Stimulated activated memory B cell treated with anti-CD40 and anti-IgM and Interleukin-4, amounts not matched to agents 10 μg/mL and 1 μg/mL and 100 μg/mL, for 72 hours (primary cell): ENCODE measurements at regions not wholly inside any gene's neighbourhood (a gene's known extent, or its start where the extent isn't known, plus 50 kb on each side); places are given as distances from the start of the nearest gene placed in this dataset.

Experiments used
- ATAC-seq: fragments of 150-1000 bp; cut with Tn5 transposase; 2 replicates; pipeline ENCODE4 v1.10.0; 2021
- H3K27ac Mint-ChIP-seq: one replicate; pipeline ENCODE4 v1.8.0; 2022; ENCODE audit warnings: mild to moderate bottlenecking, mixed read lengths
- H3K27me3 Mint-ChIP-seq: one replicate; pipeline ENCODE4 v1.8.0; 2022; ENCODE audit warnings: mixed read lengths
- H3K36me3 Mint-ChIP-seq: one replicate; pipeline ENCODE4 v1.8.0; 2022; ENCODE audit warnings: mixed read lengths
- H3K4me1 Mint-ChIP-seq: one replicate; pipeline ENCODE4 v1.8.0; 2022; ENCODE audit warnings: mixed read lengths
- H3K4me3 Mint-ChIP-seq: one replicate; pipeline ENCODE4 v1.8.0; 2022; ENCODE audit warnings: mild to moderate bottlenecking, moderate library complexity, mixed read lengths
- H3K9me3 Mint-ChIP-seq: one replicate; pipeline ENCODE4 v1.8.0; 2022; ENCODE audit warnings: mixed read lengths

DNA sequence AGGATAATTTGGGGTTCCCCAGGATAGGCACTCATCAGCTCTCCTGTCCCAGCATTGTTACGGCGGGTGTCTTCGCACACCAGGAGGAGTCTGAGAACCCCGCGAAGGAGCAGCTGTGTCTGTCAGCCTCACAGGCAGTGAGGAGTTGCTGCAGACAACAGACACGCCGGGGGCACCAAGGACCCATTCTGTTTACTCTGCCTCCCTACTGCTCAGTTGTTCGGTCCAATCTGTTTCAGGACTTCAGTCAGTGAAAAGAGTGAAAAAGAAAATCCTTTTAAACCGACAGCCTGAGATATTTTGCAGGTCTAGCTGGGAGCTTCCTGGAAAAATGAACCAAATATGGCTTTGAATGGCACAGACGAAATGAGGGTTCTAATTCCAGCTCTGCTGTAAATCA lies 288.4 kb downstream of the OMA1 start:
- no peaks in the 10 kb centered on the region for H3K4me1 Mint-ChIP-seq
- H3K27me3 Mint-ChIP-seq, result no peaks in the 10 kb centered on the region
- no peak for ATAC-seq
- H3K36me3 Mint-ChIP-seq, result peaks cover 10% of the 10 kb centered on the region
- H3K27ac Mint-ChIP-seq, result no peak overlapping the region
- no peak overlapping the region for H3K4me3 Mint-ChIP-seq
- H3K9me3 Mint-ChIP-seq, result no peaks in the 10 kb centered on the region

DNA sequence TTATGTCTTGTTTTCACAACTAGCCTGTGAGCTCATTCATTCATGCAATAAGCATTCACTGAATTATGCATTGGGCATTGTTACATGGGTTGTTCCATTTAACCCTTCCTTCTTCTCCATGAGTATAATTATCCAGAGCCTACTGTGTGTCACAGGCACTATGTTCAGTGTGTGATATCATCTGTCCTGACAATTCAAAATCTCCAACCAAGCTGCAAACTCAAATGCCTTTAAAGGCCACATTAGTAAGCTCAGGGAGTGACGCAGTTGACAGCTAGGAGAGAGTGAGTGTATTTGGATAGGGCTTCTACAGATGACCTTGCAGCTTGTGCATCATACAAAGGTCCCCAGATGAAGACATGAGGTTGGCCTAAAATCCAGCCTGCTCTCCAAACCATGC lies 289.5 kb downstream of the OMA1 start:
- H3K9me3 Mint-ChIP-seq, result no peaks in the 10 kb centered on the region
- no peak for ATAC-seq
- H3K36me3 Mint-ChIP-seq, result peaks cover 8% of the 10 kb centered on the region
- H3K4me1 Mint-ChIP-seq, result no peaks in the 10 kb centered on the region
- no peak overlapping the region for H3K4me3 Mint-ChIP-seq
- no peak overlapping the region for H3K27ac Mint-ChIP-seq
- no peaks in the 10 kb centered on the region for H3K27me3 Mint-ChIP-seq

DNA sequence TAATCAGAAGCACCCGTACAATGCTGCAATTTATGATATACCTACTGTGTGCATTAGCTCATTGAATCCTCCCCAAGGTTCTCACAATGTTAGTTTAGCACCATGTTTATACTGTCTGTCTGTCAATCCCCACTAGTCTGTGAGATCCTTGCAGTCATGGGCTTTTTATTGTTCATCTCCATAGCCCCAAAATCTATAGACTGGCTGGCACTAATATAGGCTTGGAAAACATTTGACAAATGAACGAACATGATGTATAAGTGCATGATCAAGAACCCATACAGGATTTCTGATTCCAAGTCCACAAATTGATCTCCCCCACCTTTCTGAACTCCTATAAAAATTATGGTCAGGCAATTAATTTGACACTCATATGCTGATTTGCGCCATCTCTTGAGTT lies 290.0 kb downstream of the OMA1 start:
- H3K9me3 Mint-ChIP-seq, result no peaks in the 10 kb centered on the region
- no peak overlapping the region for H3K4me3 Mint-ChIP-seq
- ATAC-seq, result no peak
- no peaks in the 10 kb centered on the region for H3K4me1 Mint-ChIP-seq
- H3K27ac Mint-ChIP-seq, result no peak overlapping the region
- no peaks in the 10 kb centered on the region for H3K27me3 Mint-ChIP-seq
- peaks cover 5% of the 10 kb centered on the region for H3K36me3 Mint-ChIP-seq

DNA sequence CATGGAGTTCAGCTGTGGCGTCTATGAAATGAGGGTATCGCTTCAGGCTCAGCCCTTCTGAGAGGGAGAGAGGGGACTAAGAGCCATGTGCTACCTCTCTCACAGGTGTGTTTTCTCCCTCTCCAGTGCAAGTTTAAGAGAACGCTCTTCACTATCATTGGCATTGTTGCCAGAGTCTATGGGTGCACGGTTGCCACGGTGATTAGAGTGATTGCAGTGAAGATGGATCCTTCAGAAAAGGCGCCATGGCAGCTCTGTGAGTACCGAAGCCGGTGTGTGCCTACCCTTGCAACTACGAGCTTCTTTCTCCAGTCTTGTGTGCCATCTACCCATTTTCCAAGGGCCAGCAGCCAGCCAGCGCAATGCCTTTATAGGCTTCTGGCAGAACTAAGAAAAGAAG lies 290.5 kb downstream of the OMA1 start:
- H3K36me3 Mint-ChIP-seq, result peaks cover 5% of the 10 kb centered on the region
- no peaks in the 10 kb centered on the region for H3K4me1 Mint-ChIP-seq
- no peak overlapping the region for H3K4me3 Mint-ChIP-seq
- no peak for ATAC-seq
- H3K9me3 Mint-ChIP-seq, result no peaks in the 10 kb centered on the region
- H3K27me3 Mint-ChIP-seq, result no peaks in the 10 kb centered on the region
- H3K27ac Mint-ChIP-seq, result no peak overlapping the region

DNA sequence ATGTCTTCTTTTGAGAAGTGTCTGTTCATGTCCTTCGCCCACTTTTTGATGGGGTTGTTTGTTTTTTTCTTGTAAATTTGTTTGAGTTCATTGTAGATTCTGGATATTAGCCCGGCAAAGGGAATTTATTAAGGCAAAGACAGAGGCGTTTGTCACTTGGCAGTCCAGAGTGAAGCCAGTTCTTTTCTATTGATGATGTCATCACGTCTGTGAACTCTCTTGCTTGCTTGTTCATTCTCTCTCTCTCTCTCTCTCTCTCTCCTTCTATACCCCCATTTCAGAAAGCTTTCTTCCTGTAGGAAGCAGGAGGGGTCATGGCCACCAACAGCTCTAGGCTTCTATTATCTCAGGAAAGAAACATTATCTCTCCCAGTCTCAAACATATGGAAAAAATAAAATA lies 291.3 kb downstream of the OMA1 start:
- Mint-ChIP-seq H3K27ac (no peak overlapping the region), H3K9me3 (no peaks in the 10 kb centered on the region), H3K4me1 (peaks cover 3% of the 10 kb centered on the region), H3K27me3 (peaks cover 4% of the 10 kb centered on the region), H3K36me3 (peaks cover 5% of the 10 kb centered on the region), H3K4me3 (no peak overlapping the region)
- ATAC-seq, result no peak

DNA sequence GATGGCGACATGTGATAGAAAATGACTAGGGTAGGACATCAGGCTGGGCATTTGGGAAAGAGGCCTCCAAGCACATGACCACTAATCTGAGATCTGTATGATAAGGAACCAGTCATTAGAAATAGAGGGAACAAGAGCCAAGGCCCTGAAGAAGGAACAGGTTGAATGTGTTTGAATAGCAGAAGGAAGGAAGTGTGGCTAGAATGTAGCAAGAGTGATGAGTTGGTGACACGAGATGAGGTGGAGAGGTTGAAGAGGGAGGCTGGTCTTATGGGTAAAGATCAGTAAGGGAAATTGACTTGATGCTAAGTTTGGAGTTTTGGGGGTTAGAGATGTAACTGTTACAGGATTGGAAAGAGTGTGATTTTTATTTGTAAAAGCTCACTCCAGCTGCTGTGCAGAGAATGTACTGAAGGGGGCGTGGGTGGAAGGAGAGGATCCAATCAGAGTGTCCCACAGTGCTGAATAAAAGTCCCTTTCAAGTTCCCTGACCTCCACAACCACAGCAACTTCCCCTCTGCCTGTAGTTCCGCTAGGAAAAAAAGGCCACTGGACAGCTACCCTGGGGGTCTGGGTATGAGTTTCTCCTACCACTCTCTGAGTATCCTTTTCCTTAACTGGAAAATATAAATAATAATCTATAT lies 295.0 kb downstream of the OMA1 start:
- Mint-ChIP-seq H3K27ac (no peak overlapping the region), H3K36me3 (peaks cover 5% of the 10 kb centered on the region), H3K4me1 (peaks cover 10% of the 10 kb centered on the region), H3K9me3 (no peaks in the 10 kb centered on the region), H3K27me3 (peaks cover 40% of the 10 kb centered on the region), H3K4me3 (no peak overlapping the region)
- ATAC-seq, result peak; percentile 25

DNA sequence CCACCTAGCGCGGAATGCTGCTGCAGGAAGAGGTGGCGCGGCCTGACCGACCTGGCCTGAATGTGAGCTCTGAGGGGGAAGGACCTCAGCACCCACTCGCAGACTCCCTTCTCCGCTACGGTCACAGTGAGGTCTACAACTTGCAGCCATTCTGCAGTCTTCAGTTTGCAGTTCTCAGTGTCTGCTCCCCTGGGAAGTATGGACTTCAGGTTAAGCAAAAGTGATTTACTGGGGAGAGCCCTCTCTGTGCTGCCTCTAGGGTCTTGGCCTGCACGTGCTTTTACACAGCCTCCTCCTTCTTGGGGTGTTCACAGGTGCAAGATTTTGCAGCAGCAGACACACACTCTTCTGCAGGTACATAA lies 296.0 kb downstream of the OMA1 start:
- peaks cover 5% of the 10 kb centered on the region for H3K36me3 Mint-ChIP-seq
- peaks cover 45% of the 10 kb centered on the region for H3K27me3 Mint-ChIP-seq
- H3K4me3 Mint-ChIP-seq, result no peak overlapping the region

DNA sequence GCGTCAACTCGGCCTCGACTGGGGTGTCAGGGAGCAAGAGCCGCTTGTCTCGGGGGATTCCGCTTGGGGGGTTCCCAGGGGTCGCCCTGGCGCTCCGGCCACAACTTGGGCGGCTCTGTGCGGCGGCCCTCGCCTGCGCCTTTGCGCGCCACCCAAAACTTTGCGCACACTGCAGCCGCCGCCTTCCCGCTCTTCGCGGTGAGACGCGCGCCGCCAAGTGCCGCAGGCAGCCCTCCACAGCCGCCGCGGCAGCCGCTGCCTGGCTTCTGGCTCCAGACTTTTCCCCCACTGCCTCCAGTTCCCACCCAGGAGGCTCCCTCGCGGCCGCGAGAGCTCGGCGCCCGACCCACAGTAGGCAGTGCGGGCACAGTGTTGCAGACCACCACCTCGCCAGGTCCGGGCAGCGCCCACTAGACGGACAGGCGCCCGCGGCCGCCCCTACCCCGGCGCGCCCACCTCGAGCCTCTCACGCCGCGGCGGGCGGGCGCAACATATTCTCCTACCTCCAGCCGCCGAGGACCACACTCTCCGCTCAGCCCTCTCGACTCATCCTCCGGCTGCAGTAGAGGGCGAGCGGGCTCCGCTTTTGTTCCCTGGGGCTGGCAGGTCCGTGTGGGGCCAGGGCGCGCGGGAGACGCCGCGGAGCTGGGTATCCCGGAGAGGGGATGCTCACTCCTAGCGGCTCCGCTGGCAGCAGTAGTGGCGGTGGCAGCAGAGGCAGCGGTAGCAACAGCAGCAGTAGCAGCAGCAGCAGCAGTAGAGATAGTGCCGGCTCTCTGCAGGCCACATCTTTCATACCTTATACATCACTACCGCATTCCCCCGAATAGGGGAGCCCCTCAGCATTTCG lies 296.6 kb downstream of the OMA1 start:
- Mint-ChIP-seq H3K4me1 (peaks cover 10% of the 10 kb centered on the region), H3K27me3 (peaks cover 45% of the 10 kb centered on the region), H3K9me3 (no peaks in the 10 kb centered on the region), H3K36me3 (no peaks in the 10 kb centered on the region), H3K27ac (no peak overlapping the region), H3K4me3 (peak overlapping the region; percentile 73)
- ATAC-seq, result peak; percentile 70

More for the DNA sequence above, 296.0 kb downstream of the OMA1 start:
- H3K4me1 Mint-ChIP-seq, result peaks cover 10% of the 10 kb centered on the region
- H3K27ac Mint-ChIP-seq, result no peak overlapping the region
- no peak for ATAC-seq
- H3K9me3 Mint-ChIP-seq, result no peaks in the 10 kb centered on the region

DNA sequence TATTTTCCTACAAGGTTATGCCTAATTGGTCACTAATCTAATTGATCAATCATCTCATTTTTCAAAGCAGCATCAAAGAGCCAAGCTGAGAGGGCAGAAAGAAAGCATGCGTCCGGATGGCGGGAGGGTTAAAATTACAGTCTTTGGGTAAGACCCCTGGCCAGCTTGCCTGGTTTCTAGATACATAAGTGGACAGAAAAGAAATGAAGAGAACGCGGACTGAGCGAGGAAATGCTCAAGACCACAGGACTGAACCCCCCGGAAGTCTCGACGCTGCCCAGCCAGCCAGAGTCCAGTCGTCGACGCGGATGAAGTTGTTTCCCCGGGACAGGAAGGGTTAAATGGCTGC lies 297.2 kb downstream of the OMA1 start:
- peaks cover 45% of the 10 kb centered on the region for H3K27me3 Mint-ChIP-seq
- H3K9me3 Mint-ChIP-seq, result no peaks in the 10 kb centered on the region
- no peak overlapping the region for H3K27ac Mint-ChIP-seq
- H3K4me3 Mint-ChIP-seq, result peak overlapping the region; percentile 14
- peaks cover 10% of the 10 kb centered on the region for H3K4me1 Mint-ChIP-seq
- no peak for ATAC-seq
- H3K36me3 Mint-ChIP-seq, result no peaks in the 10 kb centered on the region

DNA sequence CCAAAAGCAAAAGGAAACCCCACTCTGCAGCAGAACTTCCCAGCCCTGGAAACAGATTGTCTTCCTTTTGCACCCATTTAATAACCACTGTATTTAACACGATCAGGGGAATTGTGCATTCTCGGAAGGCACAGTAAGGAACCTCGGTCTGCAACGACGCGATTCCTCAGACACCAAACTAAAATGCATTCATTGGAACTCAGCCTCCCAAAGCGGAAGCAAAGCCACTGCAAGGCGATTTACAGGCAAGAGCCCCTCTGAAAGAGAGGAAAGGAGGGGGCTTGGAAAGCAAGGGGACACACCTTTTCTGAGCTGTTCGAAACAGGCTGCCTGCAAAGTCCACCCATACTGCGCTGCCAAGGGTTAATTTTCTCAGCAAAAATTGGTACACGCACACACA lies 297.7 kb downstream of the OMA1 start:
- Mint-ChIP-seq H3K9me3 (no peaks in the 10 kb centered on the region), H3K27ac (no peak overlapping the region), H3K4me3 (no peak overlapping the region), H3K4me1 (peaks cover 10% of the 10 kb centered on the region), H3K36me3 (no peaks in the 10 kb centered on the region), H3K27me3 (peaks cover 45% of the 10 kb centered on the region)
- ATAC-seq, result no peak

DNA sequence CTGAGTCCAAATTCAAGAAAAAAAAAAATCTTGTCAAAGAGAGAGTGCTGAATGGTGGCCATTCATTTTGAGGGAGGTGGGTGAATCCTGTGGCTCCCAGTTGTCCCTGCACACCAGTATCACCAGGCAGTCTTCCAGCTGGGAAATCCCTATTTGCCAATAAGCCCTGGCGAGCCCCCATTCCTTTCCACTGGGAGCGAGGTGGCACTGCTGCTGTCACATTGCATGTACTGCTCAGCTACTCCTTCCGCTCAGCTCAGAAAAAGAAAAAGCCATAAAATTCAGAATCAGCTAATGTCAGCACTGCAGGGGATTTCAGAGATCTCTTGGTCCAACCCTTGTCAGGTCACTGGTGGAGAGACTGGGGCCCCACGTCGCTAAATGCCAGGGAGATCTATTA lies 298.5 kb downstream of the OMA1 start:
- Mint-ChIP-seq H3K27ac (no peak overlapping the region), H3K9me3 (no peaks in the 10 kb centered on the region), H3K4me3 (no peak overlapping the region), H3K27me3 (peaks cover 45% of the 10 kb centered on the region), H3K4me1 (peaks cover 10% of the 10 kb centered on the region), H3K36me3 (no peaks in the 10 kb centered on the region)
- no peak for ATAC-seq

DNA sequence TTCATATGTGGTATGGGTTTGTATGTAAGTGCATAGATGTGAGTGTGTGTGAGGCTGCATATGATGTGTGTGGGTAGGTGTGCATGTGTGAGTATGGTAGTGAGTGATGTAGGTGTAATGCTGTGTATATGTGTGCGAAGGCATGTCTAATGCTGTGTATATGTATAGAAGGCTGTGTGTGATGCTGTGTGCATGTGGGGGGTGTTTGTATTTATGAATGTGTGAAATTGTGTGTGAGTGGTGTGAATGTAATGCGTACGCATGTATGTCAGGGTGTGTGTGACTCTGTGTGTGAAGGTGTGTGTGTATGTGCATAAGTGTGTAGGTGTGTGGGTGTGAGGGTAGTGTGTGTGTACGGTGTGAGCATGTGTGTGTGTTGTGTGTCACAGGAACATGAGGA lies 300.0 kb downstream of the OMA1 start:
- no peaks in the 10 kb centered on the region for H3K9me3 Mint-ChIP-seq
- no peak overlapping the region for H3K27ac Mint-ChIP-seq
- H3K4me1 Mint-ChIP-seq, result peaks cover 10% of the 10 kb centered on the region
- no peaks in the 10 kb centered on the region for H3K36me3 Mint-ChIP-seq
- H3K4me3 Mint-ChIP-seq, result no peak overlapping the region
- H3K27me3 Mint-ChIP-seq, result peaks cover 45% of the 10 kb centered on the region
- no peak for ATAC-seq

DNA sequence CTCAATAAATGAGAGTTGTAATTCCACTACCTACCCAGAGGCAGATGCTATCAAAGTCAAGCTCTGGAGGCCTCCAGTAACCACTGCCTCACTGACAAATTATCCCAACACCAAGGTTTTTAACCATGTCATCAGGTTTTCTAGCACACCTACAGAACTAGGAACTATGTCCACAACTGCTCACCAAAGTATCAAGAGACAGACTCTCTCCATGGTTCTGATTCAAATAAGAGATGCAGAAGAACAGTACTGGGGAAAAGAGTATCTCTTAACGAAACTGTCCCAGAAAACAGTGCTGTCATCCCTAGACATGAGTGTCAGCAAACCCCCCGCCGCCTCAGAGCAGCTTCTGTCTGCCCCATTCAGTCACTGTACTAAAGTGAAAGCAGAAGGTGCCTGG lies 301.7 kb downstream of the OMA1 start:
- ATAC-seq, result no peak
- Mint-ChIP-seq H3K9me3 (no peaks in the 10 kb centered on the region), H3K4me1 (peaks cover 5% of the 10 kb centered on the region), H3K27me3 (peaks cover 38% of the 10 kb centered on the region), H3K36me3 (no peaks in the 10 kb centered on the region), H3K27ac (no peak overlapping the region), H3K4me3 (no peak overlapping the region)

DNA sequence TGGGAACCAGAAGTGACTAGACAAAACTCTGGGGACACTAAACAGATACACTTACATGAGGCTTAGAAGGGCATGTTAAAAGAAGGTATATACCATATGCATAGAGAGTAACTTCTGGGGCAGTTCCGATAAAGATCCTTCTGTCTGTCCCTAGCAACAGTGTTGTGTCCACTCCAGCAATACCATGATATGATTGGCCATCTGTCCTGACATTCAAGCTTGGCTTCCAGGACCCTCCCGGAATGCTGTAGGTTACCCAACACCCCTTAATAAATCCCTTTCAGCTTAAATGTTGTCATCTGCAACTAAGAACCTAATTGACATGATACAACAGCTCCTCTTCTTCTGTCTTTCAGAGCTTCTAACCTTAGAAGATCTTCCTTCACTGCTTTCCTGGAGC lies 307.7 kb downstream of the OMA1 start:
- H3K9me3 Mint-ChIP-seq, result no peaks in the 10 kb centered on the region
- no peak overlapping the region for H3K4me3 Mint-ChIP-seq
- H3K4me1 Mint-ChIP-seq, result no peaks in the 10 kb centered on the region
- H3K36me3 Mint-ChIP-seq, result no peaks in the 10 kb centered on the region
- no peak overlapping the region for H3K27ac Mint-ChIP-seq
- peaks cover 8% of the 10 kb centered on the region for H3K27me3 Mint-ChIP-seq
- no peak for ATAC-seq

DNA sequence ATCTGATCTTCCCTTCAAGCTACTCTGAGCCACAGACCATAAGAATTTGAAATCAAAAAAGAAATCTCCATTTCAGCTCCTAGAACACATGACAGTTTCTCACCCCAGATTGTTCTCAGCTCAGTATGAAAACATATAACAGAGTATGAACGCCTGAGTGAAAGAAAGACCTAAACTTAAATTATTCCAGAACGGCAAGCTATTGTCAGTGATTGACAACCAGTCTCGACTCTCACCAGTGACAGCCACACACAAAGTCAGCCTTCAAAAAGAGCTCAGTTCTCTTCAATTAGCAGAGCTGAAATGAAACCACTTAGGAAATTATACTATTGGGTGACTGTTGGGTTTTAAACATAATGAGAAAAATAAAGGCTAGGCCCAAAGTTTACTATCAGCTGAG lies 312.8 kb downstream of the OMA1 start:
- Mint-ChIP-seq H3K4me1 (no peaks in the 10 kb centered on the region), H3K27ac (no peak overlapping the region), H3K4me3 (no peak overlapping the region), H3K36me3 (no peaks in the 10 kb centered on the region), H3K9me3 (no peaks in the 10 kb centered on the region), H3K27me3 (peaks cover 8% of the 10 kb centered on the region)
- ATAC-seq, result no peak

DNA sequence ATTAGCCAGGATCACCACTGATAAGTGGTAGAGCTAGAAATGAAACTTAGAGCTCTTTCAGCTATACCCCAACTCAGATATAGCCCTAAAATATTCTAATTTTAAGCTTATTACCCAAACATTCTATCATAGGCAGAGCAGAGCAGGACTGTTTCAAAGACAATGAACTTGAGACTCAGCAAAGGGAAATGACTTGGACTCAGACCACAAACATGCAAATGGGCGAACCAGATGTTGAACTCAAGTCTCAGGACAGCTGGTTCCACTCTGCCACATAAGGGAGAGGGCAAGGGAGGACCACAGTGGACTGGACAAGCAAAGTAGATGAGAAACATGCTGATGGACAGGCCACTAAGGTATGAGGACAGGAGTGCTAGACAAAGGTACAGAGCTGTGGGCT lies 315.3 kb downstream of the OMA1 start:
- Mint-ChIP-seq H3K36me3 (no peaks in the 10 kb centered on the region), H3K27ac (no peak overlapping the region), H3K27me3 (no peaks in the 10 kb centered on the region), H3K4me3 (no peak overlapping the region), H3K4me1 (no peaks in the 10 kb centered on the region), H3K9me3 (no peaks in the 10 kb centered on the region)
- no peak for ATAC-seq
